Heart right ventricle (tissue), 16 donors: ENCODE measurements at regions not wholly inside any gene's neighbourhood (a gene's known extent, or its start where the extent isn't known, plus 50 kb on each side); places are given as distances from the start of the nearest gene placed in this dataset.

Experiments
- ATAC-seq, 8 donors: fragments of 200-7000 bp; cut with Tn5 transposase; one replicate each; pipeline ENCODE4 v1.9.1; 2020; ENCODE audit warnings: mild to moderate bottlenecking in 8 of 8, moderate library complexity in 8 of 8, moderate number of reproducible peaks in 1 of 8
- DNase-seq, 2 donors: peaks; one replicate each; pipeline ENCODE4 v3.0.0-alpha.2; 2020
- H3K27ac ChIP-seq, 10 donors: fragments of 200-600 bp; sonication (generic) in 2 of 10; one replicate each; pipeline versions ENCODE4 v1.5.0 to v1.8.0; 2020 to 2022; ENCODE audit warnings: mild to moderate bottlenecking in 3 of 10
- H3K27me3 ChIP-seq, 7 donors: fragments of 200-600 bp; one replicate each; pipeline ENCODE4 v1.8.0; 2021 to 2022; ENCODE audit warnings: mild to moderate bottlenecking in 2 of 7
- H3K36me3 ChIP-seq, 9 donors: fragments of 200-600 bp; sonication (generic) in 1 of 9; one replicate each; pipeline versions ENCODE4 v1.5.0 to v1.8.0; 2020 to 2022; ENCODE audit warnings: mild to moderate bottlenecking in 2 of 9
- H3K4me1 ChIP-seq, 9 donors: fragments of 200-600 bp; sonication (generic) in 1 of 9; one replicate each; pipeline versions ENCODE4 v1.5.0 to v1.8.0; 2020 to 2022; ENCODE audit warnings: mild to moderate bottlenecking in 4 of 9
- H3K4me3 ChIP-seq, 10 donors: fragments of 200-600 bp; sonication (generic) in 2 of 10; one replicate each; pipeline versions ENCODE4 v1.5.0 to v1.8.0; 2020 to 2022; ENCODE audit warnings: mild to moderate bottlenecking in 7 of 10, moderate library complexity in 2 of 10
- H3K9me3 ChIP-seq, 11 donors: fragments of 200-600 bp in 10 of 11; sonication (generic) in 2 of 11; one replicate each; pipeline versions ENCODE4 v1.5.0 to v1.8.0; 2013 to 2022; ENCODE audit warnings: mild to moderate bottlenecking in 2 of 11, control low read depth in 1 of 11, moderate library complexity in 1 of 11
- WGBS, 2 donors: extraction: QIAGEN DNeasy Blood & Tissue Kit; methylation state at CpG; one replicate each; pipeline ENCODE4 v1.1.7; 2013; ENCODE audit warnings: inconsistent platforms in 1 of 2; 5-methylcytosine and 5-hydroxymethylcytosine counted together
- intact Hi-C, 10 donors: fragments of 100-400 bp; cut with DNase I; formaldehyde crosslinking; loops; one replicate each; pipeline versions ENCODE4 v1.11.1 to v1.14.2; 2022
- TF ChIP-seq, protein P1 (sequence below), 9 donors: fragments of 200-600 bp; sonication (generic) in 2 of 9; IDR thresholded peaks; one replicate each; pipeline versions ENCODE4 v1.5.0 to v1.8.0; 2021 to 2022; ENCODE audit warnings: antibody characterized with exemption in 9 of 9, mild to moderate bottlenecking in 5 of 9, moderate library complexity in 1 of 9
- donor health status: Arrhythmogenic right ventricular cardiomyopathy.
- donor health status: ischemic (EF 13 %, LVEDD 7.1; RV severe dilation, severe dysfunction).
- donor health status: healthy with polysubstance abuse.
- donor health status: DM: no; HTN: yes; CAD: no.
- donor health status: DM: no; HTN: no; CAD: no.
- donor health status: ischemic (EF 25% LVEDD 6.9; RV normal size, moderate dysfunction).
- donor health status: ischemic (EF 25% LVEDD 5.7; RV mildly dilated, moderate dysfunction).
- donor health status: healthy.
- donor health status: DM: yes; HTN: yes; CAD: no.
- donor health status: Ischemic cardiomyopathy.
- donor health status: ischemic (EF 35%, LVEDD 5.7; RV mildly dilated, moderate dysfunction).
- donor health status: nonischemic (EF 11% LVEDD 7.7; RV severe dilation, severe dysfunction).
- donor health status: DM: yes; HTN: yes; CAD: no.
- donor health status: PGD.
- donor health status: ischemic (EF 29% LVEDD 5.4; RV normal size, mild dysfunction).
- donor health status: nonischemic (EF 23%, LVEDD 6.1; RV moderate dilation, normal function).

DNA sequence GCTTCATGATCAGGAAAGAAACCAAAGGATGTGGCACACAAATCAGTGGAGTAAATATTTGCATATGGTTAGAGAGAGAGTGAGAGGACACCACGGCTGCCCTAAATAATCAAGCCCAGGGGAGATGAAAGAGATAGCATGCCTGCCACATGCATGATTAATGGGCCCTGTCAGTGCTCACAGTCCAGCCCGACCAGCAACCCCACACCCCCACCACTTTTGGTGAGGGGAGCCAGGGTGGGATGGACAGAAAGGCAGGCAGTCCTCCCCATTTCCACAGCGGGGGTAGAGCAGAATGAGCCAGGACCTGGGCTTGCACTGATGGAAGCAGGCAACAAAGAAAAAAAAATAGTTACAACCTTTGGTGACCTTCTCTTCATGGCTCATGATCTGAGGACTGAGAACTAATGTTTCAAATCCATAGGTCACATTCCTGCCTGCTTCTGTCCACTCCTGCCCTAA lies 545.0 kb downstream of the ETS1 start:
- Histone ChIP-seq H3K27ac (no peak overlapping the region), H3K9me3 (no peaks in the 10 kb centered on the region), H3K36me3 (no peaks in the 10 kb centered on the region), H3K4me3 (no peak overlapping the region), H3K27me3 (peaks cover 0 to 11% (median 0%) of the 10 kb centered on the region in 7 donors), H3K4me1 (peaks cover 0 to 41% (median 0%) of the 10 kb centered on the region in 9 donors)
- no peak for DNase-seq
- intact Hi-C loops = no loop called here
- no peak for ATAC-seq
- WGBS, 2 donors = 45 to 53% methylated on average over 3 of the region's 3 CpGs
- TF ChIP-seq, protein P1, sequence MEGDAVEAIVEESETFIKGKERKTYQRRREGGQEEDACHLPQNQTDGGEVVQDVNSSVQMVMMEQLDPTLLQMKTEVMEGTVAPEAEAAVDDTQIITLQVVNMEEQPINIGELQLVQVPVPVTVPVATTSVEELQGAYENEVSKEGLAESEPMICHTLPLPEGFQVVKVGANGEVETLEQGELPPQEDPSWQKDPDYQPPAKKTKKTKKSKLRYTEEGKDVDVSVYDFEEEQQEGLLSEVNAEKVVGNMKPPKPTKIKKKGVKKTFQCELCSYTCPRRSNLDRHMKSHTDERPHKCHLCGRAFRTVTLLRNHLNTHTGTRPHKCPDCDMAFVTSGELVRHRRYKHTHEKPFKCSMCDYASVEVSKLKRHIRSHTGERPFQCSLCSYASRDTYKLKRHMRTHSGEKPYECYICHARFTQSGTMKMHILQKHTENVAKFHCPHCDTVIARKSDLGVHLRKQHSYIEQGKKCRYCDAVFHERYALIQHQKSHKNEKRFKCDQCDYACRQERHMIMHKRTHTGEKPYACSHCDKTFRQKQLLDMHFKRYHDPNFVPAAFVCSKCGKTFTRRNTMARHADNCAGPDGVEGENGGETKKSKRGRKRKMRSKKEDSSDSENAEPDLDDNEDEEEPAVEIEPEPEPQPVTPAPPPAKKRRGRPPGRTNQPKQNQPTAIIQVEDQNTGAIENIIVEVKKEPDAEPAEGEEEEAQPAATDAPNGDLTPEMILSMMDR (IDR thresholded peaks at IDR 0.05) = no peak

DNA sequence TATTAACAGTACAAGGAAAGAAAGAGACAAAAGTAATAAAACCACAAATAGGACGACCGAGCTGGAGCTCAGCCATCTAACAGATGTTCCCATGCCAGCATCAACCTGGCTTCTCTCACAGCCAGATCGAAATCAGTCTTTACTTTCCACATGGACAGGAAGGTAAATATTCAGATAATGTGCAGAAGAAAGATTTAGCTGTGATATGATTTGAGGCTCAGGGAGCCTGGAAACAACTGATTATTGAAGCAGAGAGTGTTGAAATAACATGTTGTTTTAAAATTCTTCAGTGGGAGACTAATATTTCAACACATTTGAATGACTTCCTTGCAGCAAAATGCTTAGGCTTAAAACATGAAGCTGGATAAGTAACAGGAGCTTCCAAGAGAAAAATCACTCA lies 546.8 kb downstream of the ETS1 start:
- Histone ChIP-seq H3K27ac (peak overlapping the region in 1 of 10 donors; percentile 78), H3K4me1 (peaks cover 0 to 41% (median 0%) of the 10 kb centered on the region in 9 donors), H3K9me3 (no peaks in the 10 kb centered on the region), H3K36me3 (no peaks in the 10 kb centered on the region), H3K4me3 (no peak overlapping the region), H3K27me3 (peaks cover 0 to 11% (median 0%) of the 10 kb centered on the region in 7 donors)
- WGBS, 2 donors = 49 to 54% methylated on average over 3 of the region's 3 CpGs
- ATAC-seq = no peak
- DNase-seq = no peak
- intact Hi-C loops = no loop called here
- TF ChIP-seq, protein P1 (IDR thresholded peaks at IDR 0.05) = no peak

DNA sequence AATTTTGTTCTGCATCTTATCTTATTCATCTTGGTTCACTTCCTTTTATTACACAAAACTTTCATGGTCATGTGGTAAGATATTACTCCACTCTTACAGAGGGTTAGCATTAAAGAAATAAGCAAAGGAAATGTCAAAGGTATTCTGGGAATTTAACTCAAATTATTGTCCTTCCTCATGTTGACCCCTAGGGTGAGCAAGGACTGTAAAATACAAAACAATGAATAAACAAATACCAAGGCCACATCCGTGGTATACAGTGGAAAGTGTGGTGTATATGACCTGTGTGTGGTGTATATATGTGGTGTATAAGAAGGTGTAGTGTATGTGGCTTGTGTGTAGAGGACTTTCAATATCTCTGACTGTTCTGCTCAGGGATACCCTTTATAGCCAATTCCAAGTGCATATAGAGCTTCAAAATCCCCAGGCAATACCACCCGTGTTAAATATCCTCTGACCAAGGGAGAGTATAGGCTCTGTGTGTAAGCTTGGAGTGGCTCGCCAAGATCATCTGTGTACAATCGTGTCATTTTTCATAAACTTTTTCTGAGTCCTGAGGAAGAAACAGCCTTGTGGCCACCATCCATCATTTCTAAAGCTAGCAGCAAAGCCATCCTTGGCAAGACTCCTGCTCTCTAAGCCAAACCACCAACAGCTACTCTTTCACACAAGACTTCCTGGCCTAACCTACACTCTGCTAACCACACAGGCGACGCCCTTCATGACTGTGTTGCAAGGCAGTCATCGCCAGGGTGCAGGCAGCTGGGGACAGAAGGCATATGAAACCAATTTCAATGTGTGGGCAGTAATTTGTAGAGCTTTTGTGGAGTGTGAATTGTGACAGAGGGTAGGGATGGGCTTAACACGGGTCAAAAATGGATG lies 548.0 kb downstream of the ETS1 start:
- DNase-seq (peak; percentile 4 to 21), ATAC-seq (peak in 7 of 8 donors; percentile 33 to 79 (median 58))
- Histone ChIP-seq H3K36me3 (no peaks in the 10 kb centered on the region), H3K4me3 (no peak overlapping the region), H3K27ac (peak overlapping the region in 1 of 10 donors; percentile 78), H3K9me3 (no peaks in the 10 kb centered on the region), H3K27me3 (peaks cover 0 to 11% (median 0%) of the 10 kb centered on the region in 7 donors), H3K4me1 (peaks cover 0 to 36% (median 0%) of the 10 kb centered on the region in 9 donors)
- WGBS, 2 donors = 75 to 81% methylated on average over 8 of the region's 8 CpGs
- intact Hi-C loops = loop anchor here in 6 of 10 donors (10.0 kb wide), 4 partner anchors 115 to 1295 kb away; no protein-coding TSS in a partner anchor
- TF ChIP-seq, protein P1 (IDR thresholded peaks at IDR 0.05) = no peak

DNA sequence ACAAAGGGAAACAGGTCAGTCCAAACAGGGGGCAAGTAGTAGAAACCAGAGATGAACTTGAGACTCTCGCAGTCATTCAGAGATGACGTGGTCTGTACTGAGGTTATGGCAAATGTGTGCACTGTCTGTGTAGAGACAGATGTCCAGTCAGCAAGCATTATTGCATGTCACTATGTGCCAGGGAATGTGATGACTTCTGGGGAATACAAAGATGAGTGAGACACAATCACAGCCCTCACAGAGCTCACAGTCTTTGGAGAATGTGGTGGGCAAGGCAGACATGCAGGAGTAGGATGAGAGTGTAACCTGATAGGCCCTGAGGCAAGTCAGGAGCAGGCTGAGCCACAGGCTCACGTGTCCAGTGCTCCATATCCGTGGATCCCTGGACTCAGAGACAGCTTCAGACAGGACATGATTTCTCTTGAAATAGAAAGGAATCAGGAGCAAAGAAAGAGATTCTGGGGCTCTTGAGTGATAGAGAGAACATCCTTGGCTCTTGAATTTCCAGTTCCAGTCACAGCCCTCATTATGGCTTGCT lies 550.7 kb downstream of the ETS1 start:
- ATAC-seq = no peak
- peaks cover 0 to 11% (median 0%) of the 10 kb centered on the region in 7 donors for H3K27me3 ChIP-seq
- intact Hi-C loops = loop anchor here in 6 of 10 donors (10.0 kb wide), 4 partner anchors 118 to 1298 kb away; no protein-coding TSS in a partner anchor
- 70 to 79% methylated on average over 4 of the region's 4 CpGs for WGBS, 2 donors
- H3K27ac ChIP-seq = peak overlapping the region in 1 of 10 donors; percentile 17
- H3K4me1 ChIP-seq = peaks cover 0 to 36% (median 0%) of the 10 kb centered on the region in 9 donors
- H3K9me3 ChIP-seq = no peaks in the 10 kb centered on the region
- H3K4me3 ChIP-seq = peak overlapping the region in 1 of 10 donors; percentile 1
- H3K36me3 ChIP-seq = no peaks in the 10 kb centered on the region
- DNase-seq = no peak
- TF ChIP-seq, protein P1 (IDR thresholded peaks at IDR 0.05) = no peak
